HG02759 (cell line): ENCODE measurements at regions not wholly inside any gene's neighbourhood (a gene's known extent, or its start where the extent isn't known, plus 50 kb on each side); places are given as distances from the start of the nearest gene placed in this dataset.
"Not testable (repeated sequence)": the region's sequence is repeated elsewhere in the genome, so short reads cannot be mapped to it uniquely, and the experiment has no call there.

Source experiments
- ATAC-seq: cut with Tn5 transposase; IDR thresholded peaks from one replicate; pipeline ENCODE4 v1.9.1; 2021; ENCODE audit warnings: mild to moderate bottlenecking, moderate library complexity; ENCODE audit not compliant: unreplicated experiment

GRCh38 chr3:102032491-102033383 lies 183.4 kb downstream of the NFKBIZ start:
- no peak for ATAC-seq

- ATAC-seq: peak; percentile 26
These were observed 185.5 kb downstream of the NFKBIZ start for GRCh38 chr3:102034639-102035451.

GRCh38 chr3:102036017-102036416 lies 186.7 kb downstream of the NFKBIZ start:
- peak; percentile 39 for ATAC-seq

GRCh38 chr3:102036472-102036871 lies 187.2 kb downstream of the NFKBIZ start:
- no peak for ATAC-seq

GRCh38 chr3:102037209-102037608 lies 187.9 kb downstream of the NFKBIZ start:
- ATAC-seq: no peak

GRCh38 chr3:102037791-102038190 lies 188.5 kb downstream of the NFKBIZ start:
- ATAC-seq: no peak

GRCh38 chr3:102038477-102039142 lies 189.3 kb downstream of the NFKBIZ start:
- peak; percentile 92 for ATAC-seq

- not testable (repeated sequence) for ATAC-seq
These were observed 190.8 kb downstream of the NFKBIZ start for GRCh38 chr3:102040144-102040543.

GRCh38 chr3:102053375-102053989 lies 204.2 kb downstream of the NFKBIZ start:
- peak; percentile 71 for ATAC-seq

GRCh38 chr3:102054543-102055080 lies 205.3 kb downstream of the NFKBIZ start:
- no peak for ATAC-seq

- peak; percentile 71 for ATAC-seq
These were observed 208.6 kb downstream of the NFKBIZ start for GRCh38 chr3:102057781-102058421.

GRCh38 chr3:102059145-102059943 lies 210.0 kb downstream of the NFKBIZ start:
- peak; percentile 73 for ATAC-seq

- peak; percentile 46 for ATAC-seq
These were observed 211.5 kb downstream of the NFKBIZ start for GRCh38 chr3:102060814-102061213.

- ATAC-seq: no peak
These were observed 214.3 kb downstream of the NFKBIZ start for GRCh38 chr3:102063572-102063971.

- no peak for ATAC-seq
These were observed 217.2 kb downstream of the NFKBIZ start for GRCh38 chr3:102066470-102066869.

GRCh38 chr3:102068327-102068726 lies 219.0 kb downstream of the NFKBIZ start:
- no peak for ATAC-seq

- no peak for ATAC-seq
These were observed 219.4 kb downstream of the NFKBIZ start for GRCh38 chr3:102068736-102069135.

- no peak for ATAC-seq
These were observed 219.9 kb downstream of the NFKBIZ start for GRCh38 chr3:102069211-102069662.

GRCh38 chr3:102074946-102075345 lies 225.6 kb downstream of the NFKBIZ start:
- no peak for ATAC-seq
